Parathyroid adenoma (tissue), 2 donors: ENCODE measurements at regions not wholly inside any gene's neighbourhood (a gene's known extent, or its start where the extent isn't known, plus 50 kb on each side); places are given as distances from the start of the nearest gene placed in this dataset.
"Not testable (repeated sequence)": the region's sequence is repeated elsewhere in the genome, so short reads cannot be mapped to it uniquely, and the experiment has no call there.

Source experiments
- H2AFZ ChIP-seq: fragments of 300-600 bp; sonication (generic); one replicate; pipeline ENCODE4 v1.7.0; 2017; ENCODE audit warnings: antibody characterized with exemption, mild to moderate bottlenecking
- H3K27ac ChIP-seq: fragments of 300-600 bp; sonication (generic); one replicate; pipeline ENCODE4 v1.7.0; 2017
- H3K27me3 ChIP-seq: fragments of 300-600 bp; sonication (generic); one replicate; pipeline ENCODE4 v1.7.0; 2017; ENCODE audit warnings: low read length; ENCODE audit not compliant: control insufficient read depth, insufficient read depth
- H3K36me3 ChIP-seq: fragments of 300-600 bp; sonication (generic); one replicate; pipeline ENCODE4 v1.7.0; 2017; ENCODE audit warnings: low read length; ENCODE audit not compliant: control insufficient read depth, insufficient read depth
- H3K4me1 ChIP-seq: fragments of 300-600 bp; sonication (generic); one replicate; pipeline ENCODE4 v1.7.0; 2017; ENCODE audit warnings: control low read depth
- H3K4me2 ChIP-seq: fragments of 300-600 bp; sonication (generic); one replicate; pipeline ENCODE4 v1.7.0; 2017; ENCODE audit warnings: low read length
- H3K4me3 ChIP-seq: fragments of 300-600 bp; sonication (generic); one replicate; pipeline ENCODE4 v1.7.0; 2017; ENCODE audit warnings: low read depth, low read length
- H3K79me2 ChIP-seq: fragments of 300-600 bp; sonication (generic); one replicate; pipeline ENCODE4 v1.7.0; 2017; ENCODE audit warnings: control low read depth
- H3K9ac ChIP-seq: fragments of 300-600 bp; sonication (generic); one replicate; pipeline ENCODE4 v1.7.0; 2017; ENCODE audit warnings: mild to moderate bottlenecking
- H3K9me3 ChIP-seq: fragments of 300-600 bp; sonication (generic); one replicate; pipeline ENCODE4 v1.7.0; 2017; ENCODE audit warnings: low read length; ENCODE audit not compliant: control insufficient read depth
- CTCF ChIP-seq: fragments of 300-600 bp; sonication (generic); IDR thresholded peaks from one replicate; pipeline ENCODE4 v1.7.0; 2017; ENCODE audit warnings: antibody characterized with exemption, mild to moderate bottlenecking
- donor health status: primary hyperparathyroidism.

- TF ChIP-seq CTCF = no peak
- Histone ChIP-seq H3K4me1 (no peaks in the 10 kb centered on the region), H3K9me3 (no peaks in the 10 kb centered on the region), H3K4me2 (no peak overlapping the region), H2AFZ (no peak overlapping the region), H3K79me2 (no peaks in the 10 kb centered on the region), H3K27me3 (no peaks in the 10 kb centered on the region), H3K4me3 (no peak overlapping the region), H3K36me3 (no peaks in the 10 kb centered on the region), H3K9ac (no peak overlapping the region), H3K27ac (no peak overlapping the region)
Observed at GRCh38 chr15:79157631-79158592, 67.3 kb upstream of the RASGRF1 start.

- no peak for TF ChIP-seq CTCF
- H3K4me3 ChIP-seq = no peak overlapping the region
- no peaks in the 10 kb centered on the region for H3K27me3 ChIP-seq
- H3K4me2 ChIP-seq = no peak overlapping the region
- H3K79me2 ChIP-seq = no peaks in the 10 kb centered on the region
- H3K9ac ChIP-seq = no peak overlapping the region
- no peaks in the 10 kb centered on the region for H3K36me3 ChIP-seq
- no peaks in the 10 kb centered on the region for H3K9me3 ChIP-seq
- no peaks in the 10 kb centered on the region for H3K4me1 ChIP-seq
- no peak overlapping the region for H2AFZ ChIP-seq
- H3K27ac ChIP-seq = no peak overlapping the region
Observed at GRCh38 chr15:79156704-79157375, 66.3 kb upstream of the RASGRF1 start.

GRCh38 chr15:79154483-79155135 lies 64.0 kb upstream of the RASGRF1 start:
- TF ChIP-seq CTCF = no peak
- H2AFZ ChIP-seq = no peak overlapping the region
- no peak overlapping the region for H3K4me3 ChIP-seq
- no peak overlapping the region for H3K27ac ChIP-seq
- no peaks in the 10 kb centered on the region for H3K27me3 ChIP-seq
- no peak overlapping the region for H3K9ac ChIP-seq
- H3K9me3 ChIP-seq = no peaks in the 10 kb centered on the region
- no peak overlapping the region for H3K4me2 ChIP-seq
- H3K4me1 ChIP-seq = no peaks in the 10 kb centered on the region
- no peaks in the 10 kb centered on the region for H3K36me3 ChIP-seq
- H3K79me2 ChIP-seq = no peaks in the 10 kb centered on the region

- not testable (repeated sequence) for H3K9ac ChIP-seq, H3K79me2 ChIP-seq, H3K27me3 ChIP-seq, H3K9me3 ChIP-seq, H2AFZ ChIP-seq, H3K27ac ChIP-seq, H3K4me3 ChIP-seq, H3K4me1 ChIP-seq, H3K4me2 ChIP-seq, H3K36me3 ChIP-seq
Observed at GRCh38 chr15:79144290-79144689, 53.7 kb upstream of the RASGRF1 start.
